ENCODE measurements at regions not wholly inside any gene's neighbourhood (a gene's known extent, or its start where the extent isn't known, plus 50 kb on each side); places are given as distances from the start of the nearest gene placed in this dataset.
"Not testable (repeated sequence)": the region's sequence is repeated elsewhere in the genome, so short reads cannot be mapped to it uniquely, and the experiment has no call there.

DNA sequence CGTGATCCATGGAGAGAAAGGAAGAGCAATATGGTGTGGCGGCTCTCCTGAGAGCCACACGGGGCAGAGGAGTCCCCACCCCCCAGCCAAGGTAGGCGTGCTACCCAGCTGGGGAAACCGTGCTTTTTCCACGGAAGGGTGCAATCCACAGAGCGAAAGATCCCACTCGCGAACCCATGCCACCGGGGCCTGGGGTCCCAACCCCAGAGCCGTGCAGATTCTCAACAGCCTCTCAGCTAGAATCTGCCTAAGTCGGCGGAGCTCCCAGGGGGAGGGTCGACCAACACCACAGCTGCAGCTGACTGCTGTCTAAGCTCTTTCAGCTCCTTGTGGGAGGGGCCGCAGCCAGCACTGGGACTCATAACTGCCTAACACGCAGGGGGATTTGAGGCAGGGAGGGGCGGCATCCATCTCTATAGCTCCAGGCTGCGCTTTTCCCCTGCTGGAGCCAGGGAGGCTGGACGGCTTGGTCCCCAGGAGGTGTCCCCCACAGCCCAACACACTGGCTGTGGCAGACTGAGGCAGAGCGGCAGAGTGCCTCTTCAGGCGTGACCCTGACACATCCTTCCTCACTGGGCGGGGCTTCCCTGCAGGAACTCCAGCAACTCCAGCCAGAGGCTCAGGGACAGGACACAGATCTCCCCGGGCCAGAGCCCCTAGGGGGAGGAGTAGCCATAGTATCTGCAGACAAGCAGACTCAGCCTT is 107.6 kb upstream of the ZBTB20 start:
- no peak for DNase-seq

DNA sequence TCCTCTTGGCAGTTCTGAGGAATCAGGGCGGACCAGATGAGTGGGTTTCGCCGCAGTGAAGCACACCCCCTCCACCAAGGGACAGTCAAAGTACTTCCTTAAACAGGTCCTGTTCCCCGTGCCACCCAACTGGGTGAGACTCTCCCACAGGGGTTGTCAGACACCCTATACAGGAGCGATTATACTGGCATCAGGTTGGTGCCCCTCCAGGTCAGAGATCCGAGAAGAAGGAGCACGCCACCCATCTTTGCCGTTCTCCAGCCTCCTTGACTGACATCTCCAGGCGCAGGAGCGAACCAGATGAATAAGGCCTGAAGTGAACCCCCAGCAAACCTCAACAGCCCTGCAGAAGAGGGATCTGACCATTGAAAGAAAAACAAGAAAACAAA is 108.1 kb upstream of the ZBTB20 start:
- DNase-seq: no peak

DNA sequence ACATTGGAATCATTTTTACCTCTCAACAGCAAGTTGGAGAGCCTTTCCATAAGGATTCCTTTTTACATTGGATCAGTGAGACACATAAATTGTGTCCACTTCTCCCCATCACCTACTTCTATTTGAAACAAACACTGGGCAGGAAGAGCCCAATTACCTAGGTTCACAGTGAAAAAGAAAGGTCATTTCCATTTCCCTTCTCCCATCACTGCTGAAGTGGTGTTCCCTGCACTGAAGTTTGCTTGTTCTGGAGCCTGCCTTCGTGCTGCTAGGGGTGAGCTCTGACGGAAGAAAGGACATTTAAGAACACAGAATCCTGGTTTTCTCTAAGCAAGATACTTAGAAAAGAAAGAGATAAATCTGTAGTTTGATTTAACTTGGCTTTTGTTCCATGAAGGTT is 123.8 kb upstream of the ZBTB20 start:
- DNase-seq: no peak

DNA sequence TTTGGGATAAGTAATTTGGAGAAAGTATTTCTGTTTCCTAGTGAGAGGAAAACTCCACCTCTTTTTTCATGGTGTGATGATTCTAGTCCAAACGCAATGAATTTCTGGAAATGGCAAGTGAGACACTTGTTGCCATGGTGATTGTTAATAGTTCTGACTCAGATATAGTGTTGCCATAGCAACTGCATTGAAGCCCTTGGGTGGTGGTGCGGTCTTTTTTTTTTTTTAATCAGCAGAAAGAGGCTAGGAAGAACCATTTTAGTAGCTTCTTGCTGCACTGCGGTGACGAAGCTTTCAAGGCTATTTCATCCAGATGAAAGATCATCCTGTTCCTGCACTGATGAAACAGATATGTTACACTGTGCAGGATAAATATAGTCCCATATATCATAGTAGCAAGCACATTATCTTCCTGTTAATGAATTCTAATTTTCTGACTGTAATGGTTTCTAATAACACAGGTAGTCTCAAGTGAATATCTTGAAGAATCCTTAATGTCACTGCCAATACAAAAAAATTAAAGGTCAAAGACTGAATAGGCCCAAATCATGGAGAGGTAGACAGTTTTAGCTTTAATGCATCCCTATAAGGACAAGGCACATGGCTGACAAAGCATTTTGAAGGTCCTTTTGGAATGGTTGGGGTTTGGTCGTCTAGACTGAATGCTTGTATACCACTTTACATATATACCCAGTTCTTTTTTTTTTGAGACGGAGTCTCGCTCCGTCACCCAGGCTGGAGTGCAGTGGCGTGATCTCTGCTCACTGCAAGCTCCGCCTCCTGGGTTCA is 125.1 kb upstream of the ZBTB20 start:
- peak; percentile 29 to 33 for DNase-seq

DNA sequence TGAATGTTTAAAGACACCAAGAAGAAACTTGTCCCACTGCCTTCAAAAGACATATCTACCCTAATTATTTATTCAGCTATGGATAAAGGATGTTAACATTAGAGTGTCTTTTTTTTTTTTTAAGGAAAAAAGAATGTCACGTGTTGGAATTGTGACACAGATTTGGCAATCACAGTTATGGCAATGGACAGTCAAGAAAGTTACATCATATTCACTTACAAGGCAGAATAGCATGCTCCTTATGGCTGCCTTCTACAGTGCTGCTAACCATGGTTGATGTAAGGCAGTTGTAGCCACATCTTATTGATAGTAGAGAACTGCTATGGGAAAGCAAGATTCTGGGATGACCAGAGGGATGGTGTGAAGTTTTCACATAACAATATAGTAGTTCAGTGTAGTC is 128.8 kb upstream of the ZBTB20 start:
- no peak for DNase-seq

DNA sequence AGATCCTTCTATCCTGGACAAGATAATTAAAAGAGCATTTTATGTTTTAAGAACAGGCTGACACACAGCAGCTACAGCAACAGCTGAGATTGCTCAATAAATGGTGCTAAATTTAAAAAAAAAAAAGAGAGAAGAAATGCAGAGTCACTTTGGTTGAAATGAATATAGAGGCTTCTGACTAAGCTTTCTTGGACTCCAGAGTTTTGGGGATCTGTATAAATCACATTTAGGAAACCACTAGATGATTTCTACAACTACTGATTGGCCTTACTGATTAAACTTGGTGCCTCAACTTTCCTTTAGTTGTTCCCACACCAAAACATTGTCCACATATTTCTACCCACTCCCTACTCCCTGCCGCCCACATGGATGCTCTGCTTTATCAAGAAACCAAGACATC is 132.9 kb upstream of the ZBTB20 start:
- no peak for DNase-seq

DNA sequence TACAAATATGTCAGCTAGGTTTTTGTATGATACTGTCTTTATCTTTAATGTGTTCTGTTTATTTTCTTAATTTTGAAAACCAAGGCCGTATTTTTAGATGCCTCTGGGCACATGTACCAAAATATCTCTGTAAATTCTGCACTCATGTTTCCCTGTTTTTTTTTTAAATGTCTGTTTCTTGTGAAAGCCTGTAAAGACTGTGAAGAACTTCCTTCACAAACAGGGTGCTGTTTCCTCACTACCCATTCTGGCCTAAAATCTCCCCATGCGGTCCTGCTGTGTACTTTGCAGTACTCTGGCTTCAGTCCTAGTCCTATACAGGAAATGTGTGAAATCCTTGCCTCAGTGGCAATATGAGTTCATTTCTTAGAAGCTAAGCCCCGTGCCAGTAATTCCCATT is 133.4 kb upstream of the ZBTB20 start:
- DNase-seq: no peak

DNA sequence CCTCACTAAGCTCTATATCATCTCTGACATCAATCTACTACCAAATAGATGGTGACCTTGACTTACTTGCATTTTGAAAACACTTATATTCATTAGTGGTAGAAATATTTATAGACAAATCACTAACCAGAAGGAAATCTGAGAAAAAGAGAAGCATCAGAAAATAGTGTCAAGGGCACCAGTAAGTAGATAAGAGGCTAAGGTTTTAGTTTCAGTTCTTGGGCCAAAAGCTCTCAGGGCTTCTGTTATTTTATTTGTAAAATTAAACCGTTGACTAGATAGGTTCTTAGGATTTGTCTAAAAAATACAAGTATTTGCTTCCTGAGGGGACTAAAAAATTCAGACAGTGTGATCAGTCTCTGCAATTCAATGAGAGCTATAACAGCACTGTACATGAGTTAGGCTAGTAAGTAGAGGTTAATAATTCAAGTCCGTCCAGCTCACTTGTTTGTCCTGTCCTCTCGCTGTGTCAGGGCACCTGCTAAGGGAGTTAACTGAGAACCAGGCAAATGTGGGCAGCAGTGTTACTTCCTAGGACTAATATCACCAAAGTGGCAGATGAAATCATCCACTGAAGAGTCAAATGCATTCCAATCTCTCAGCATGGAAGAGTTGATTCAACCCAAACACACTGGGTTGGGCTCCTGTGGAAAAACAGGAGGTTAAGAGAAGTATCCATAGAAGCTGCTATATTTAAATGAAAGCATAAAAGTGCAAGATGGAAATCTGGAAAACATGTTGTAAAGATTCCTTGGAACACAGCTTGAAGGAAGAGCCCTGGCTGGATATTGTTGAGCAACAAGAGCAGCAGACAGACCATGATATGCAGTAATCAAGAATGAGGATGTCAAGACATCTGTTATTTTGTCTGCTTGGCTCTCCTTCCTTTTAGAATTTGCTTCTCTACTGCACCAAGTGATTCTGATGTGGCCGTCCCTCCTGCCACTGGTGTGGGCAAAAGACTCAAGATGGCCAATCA is 134.9 kb upstream of the ZBTB20 start:
- no peak for DNase-seq

DNA sequence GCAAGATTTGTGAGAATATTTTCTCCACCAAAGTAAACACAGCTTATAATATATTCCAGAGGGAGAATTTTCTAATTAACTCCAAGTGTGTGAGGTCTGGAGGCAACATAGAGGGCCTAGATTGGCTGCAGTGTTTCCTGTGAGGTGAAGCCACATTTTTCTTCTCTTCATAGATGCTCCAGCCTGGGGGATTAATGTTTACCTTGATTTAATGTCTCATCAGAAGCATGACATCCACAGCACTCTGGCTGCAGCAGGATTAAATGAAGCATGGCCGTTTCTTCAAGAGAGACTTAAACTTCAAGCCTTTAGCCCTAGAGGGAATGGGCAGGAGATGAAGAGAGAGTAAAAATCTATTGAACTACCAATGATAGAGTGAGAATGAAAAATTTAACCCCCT is 137.9 kb upstream of the ZBTB20 start:
- no peak for DNase-seq

DNA sequence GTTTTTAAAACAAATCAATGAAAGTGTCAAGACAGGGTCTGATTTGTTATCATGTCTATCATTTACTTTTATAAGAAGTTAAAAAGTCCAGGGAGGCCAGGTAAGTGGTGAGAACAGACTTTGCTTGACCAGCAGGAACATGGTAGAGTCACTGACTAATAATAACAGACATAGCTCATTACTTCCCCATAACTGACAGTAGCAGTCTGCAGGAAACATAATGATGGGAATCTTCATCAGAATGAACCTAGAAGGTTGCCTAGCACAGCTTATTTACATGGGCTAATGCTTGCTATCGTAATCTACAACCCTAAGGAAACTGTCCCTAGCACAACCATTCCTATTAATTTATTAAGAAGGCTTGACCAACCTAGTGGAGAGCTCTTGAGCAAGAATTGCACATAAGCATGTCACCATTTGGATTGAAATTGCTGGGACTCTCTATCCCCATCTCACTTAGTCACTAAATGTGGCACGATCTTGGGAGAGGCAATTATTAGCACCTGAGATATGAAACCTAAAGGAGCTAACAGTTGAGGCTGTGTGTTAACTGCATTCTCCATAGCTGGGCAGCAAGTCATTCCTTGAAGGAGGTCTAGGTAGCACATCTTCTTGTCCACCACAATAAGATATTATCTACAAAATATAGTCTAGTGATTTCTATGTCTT is 139.6 kb upstream of the ZBTB20 start:
- DNase-seq: no peak

DNA sequence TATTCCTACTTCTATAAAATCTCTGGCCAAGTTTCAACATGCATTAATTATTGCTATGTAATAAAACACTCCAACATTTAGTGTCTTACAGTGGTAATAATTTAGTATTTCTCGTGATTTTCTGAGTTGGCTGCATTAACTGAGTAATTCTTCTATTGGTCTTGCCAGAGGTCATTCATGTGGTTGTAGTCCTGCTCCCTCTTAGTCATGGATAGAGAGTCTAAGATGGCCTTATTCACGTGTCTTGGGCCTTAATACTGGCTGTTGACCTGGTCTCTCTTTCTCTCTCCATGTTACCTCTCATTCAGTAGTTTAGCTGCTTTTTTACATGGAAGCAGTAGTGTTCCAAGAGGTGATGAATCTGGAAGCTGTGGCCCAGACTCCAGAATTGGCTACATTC is 140.1 kb upstream of the ZBTB20 start:
- no peak for DNase-seq

DNA sequence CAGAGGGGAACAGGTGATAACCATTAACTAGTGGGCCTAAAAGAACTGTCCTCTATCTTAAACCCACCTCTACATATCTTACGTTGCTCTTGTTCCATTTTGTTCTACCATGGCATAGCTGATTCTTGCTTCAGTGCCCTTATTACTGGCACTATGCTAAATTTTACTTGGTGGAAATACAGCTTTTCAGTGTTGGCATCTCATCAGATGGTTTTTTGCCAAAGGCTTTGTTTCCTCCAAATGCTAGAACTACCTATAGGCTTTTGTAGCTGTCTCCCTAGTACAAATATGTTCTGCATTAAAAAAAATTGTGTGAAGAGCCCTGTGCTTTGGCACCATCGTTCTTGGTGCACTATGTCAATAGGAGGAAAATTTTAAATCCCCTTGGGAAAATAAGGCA is 145.0 kb upstream of the ZBTB20 start:
- peak in 1 of 2 experiments; percentile 14 for DNase-seq

DNA sequence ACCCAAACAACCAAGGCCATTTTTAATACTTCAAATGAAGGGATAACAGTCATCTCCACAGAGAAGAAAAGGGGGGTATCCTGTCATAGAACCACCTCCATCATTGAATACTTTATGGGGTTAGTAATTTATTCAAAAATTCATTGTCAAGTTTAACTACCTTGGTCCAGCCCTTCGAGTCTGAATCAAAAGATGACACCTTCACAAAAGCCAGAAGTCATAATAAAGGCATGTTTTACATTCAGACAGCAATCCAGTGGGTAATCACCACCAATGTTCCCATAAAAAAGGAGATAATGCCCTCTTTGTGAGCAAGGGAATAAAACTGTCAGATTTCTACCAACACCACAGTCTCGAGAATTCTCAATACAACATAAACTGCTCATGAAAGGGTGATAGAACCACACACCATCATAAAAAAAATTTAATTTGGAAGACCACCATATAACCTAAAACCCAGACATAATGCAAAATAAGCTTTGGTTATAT is 145.6 kb upstream of the ZBTB20 start:
- DNase-seq: peak in 1 of 2 experiments; percentile 14

DNA sequence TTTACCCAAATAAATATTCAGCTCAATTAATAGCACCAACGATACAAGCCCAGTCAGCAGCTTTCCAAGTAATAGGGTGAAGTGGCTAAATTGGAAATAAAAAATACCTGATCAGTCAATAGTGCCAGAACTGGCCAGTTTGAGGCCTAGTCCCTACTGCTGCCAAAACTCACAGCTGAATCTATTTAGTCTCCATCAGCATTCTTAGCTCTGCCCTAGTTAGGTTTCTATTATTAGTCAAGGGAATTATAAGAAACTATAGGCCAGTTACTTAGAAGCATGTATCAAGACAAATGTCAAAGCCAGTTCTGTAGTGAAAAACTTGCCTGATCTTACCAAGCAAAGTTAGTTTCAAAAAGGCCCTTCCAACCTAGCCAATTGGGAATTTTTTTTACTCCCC is 146.2 kb upstream of the ZBTB20 start:
- DNase-seq: no peak

DNA sequence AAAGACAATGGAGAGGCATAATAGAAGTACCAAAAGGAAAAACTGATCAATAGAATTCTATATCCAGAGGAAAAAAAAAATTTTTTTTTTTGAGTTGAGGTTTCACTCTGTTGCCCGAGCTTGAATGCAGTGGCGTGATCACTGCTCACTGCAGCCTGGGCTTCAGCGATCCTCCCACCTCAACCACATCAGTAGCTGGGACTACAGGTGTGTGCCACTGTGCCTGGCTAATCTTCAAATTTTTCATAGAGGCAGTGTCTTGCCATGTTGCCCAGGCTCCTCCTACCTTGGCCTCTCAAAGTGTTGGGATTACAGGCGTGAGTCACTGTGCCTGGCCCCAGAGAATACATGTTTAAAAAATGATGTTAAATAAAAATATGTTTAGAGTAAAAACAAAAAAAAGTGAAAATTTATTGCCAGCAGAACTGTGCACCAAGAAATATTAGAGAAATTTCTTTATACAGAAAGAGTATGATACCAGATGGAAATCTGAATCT is 154.3 kb upstream of the ZBTB20 start:
- DNase-seq: no peak

DNA sequence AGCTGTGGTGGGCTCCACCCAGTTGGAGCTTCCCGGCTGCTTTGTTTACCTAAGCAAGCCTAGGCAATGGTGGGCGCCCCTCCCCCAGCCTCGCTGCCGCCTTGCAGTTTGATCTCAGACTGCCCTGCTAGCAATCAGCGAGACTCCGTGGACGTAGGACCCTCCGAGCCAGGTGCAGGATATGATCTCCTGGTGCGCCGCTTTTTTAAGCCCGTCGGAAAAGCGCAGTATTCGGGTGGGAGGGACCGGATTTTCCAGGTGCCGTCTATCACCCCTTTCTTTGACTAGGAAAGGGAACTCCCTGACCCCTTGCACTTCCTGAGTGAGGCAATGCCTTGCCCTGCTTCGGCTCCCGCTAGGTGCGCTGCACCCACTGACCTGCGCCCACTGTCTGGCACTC is 170.9 kb upstream of the ZBTB20 start:
- DNase-seq: not testable (repeated sequence)

DNA sequence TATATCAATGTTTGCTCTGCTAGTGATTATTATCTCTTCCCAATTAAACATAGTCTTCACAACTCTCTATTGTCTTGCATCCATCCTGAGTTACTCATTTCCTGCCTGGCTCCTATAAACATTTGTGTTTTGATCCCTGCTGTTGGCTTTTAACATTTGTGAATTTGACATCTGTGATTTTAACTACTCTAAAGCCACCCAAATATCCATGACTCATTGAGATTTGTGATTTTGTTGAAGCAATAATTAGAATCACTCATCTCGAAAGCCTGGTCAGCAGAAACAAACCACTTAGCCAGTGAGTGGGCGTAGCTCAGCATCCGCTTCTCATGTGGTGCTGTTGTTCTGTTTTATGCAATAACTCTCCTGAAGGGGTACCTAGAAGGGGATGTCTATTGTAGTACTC is 174.3 kb upstream of the ZBTB20 start:
- DNase-seq: peak; percentile 66 to 87

DNA sequence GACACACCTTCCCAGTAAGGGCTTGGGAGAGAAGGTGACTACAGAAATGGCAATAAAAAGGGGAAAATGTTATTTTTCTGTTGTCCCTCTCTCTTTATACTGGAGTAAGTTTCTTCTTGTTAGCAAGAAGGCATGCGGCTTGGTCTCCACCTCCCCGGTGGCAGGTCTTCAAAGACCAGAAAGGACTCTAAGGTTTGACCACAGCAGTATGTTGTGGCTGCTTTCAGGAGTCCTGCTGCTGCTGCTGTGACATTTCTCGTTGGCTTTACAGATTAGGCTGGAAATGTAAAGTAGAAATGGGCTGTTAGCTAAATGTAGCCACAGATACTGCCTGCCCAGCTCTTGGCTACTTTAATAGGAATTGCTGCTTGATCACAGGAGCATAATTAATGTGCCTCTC is 175.8 kb upstream of the ZBTB20 start:
- no peak for DNase-seq

DNA sequence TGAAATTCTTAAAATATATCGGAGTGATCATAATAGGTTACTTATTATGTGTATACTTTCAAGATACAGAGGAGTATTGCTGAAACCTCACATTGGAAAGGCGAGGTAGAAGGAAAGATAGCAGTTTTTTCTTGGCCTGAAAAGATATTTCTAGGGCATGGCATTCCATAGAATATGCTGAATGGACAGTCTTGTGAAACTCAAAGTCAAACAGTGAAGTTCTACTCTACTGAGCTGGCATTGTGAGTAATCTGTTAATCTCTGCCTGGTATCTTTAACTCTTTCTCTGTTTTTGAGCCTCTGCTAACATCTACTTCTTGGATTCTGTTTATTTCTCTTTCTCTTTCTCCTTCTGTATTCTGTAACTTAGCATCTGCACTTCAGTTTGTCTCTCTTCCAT is 176.3 kb upstream of the ZBTB20 start:
- no peak for DNase-seq

DNA sequence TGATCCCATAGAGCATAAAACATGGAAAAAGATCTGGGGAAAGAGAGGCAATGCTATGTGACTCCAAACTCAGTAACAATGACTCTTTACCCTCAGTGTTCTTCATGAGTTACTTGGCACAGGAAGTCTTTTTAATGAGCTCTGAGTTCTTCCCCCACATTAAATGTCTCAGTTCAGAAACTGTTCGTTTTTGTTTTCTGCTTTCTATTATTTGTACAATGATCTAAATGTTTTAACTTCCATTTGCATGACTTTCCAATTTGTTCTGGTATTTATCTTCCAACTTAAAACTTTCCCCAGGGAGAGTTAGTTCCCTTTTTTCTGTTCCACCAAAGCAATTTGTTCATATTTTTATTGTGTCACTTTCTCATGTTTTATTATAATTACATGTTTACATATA is 177.0 kb upstream of the ZBTB20 start:
- no peak for DNase-seq

DNA sequence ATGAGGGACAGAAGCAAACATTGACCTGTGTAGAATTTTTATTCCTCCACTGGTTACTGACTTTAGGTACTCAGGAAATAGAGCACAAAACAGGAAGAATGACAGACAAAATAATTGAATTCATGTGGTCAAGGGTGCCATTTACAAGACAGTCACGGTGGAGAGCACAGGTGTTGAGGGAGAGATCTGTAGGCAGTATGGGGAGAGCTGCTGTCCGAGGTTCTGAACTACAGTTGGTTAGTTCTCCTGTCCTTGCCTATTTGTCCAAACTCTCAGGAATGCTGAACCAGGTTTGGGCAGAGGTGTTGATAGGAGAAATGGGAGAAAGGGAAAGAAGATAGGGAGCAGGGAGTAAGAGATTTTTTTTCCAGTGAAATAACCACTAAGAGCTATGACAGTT is 178.5 kb upstream of the ZBTB20 start:
- DNase-seq: no peak

DNA sequence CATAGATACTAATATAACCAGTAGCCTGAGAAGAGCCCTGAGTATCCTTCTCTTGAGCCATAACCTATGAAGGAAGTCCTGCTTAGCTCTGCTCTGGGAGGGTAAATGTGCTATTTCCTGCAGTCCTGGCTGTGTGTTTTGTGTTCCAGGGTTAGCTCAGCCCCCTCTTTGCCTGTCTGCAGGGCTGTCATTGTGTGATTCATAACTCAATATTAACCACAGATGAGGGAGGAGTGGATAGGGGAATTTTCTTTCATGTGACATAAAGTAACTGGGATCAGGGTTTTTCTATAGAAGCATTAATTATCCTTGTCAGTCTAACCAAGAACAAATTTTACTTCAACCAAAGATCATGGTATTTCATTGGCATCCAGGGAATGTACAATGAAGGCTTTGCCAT is 183.3 kb upstream of the ZBTB20 start:
- no peak for DNase-seq

DNA sequence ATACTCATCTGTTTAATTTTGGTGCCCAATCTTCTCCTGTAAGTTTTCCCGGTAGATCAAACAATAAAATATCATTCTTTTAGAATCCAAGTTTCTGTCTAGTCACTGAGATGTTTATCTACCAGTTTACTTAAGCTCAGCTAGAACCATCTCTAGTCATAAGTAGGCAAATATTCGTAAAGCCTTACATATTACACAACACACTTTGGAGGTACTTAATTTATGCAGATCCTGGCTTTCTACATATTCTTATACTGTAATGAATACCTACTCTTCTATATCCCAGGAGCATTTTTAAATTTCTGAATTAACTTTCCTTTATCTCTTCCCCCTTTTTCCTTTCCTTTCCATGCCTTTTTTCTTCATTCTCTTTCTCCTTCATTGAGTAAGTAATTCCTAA is 185.9 kb upstream of the ZBTB20 start:
- DNase-seq: no peak

All from NCI-H2081 (cell line).